IPS DF 6.9 (cell line): ENCODE measurements at regions not wholly inside any gene's neighbourhood (a gene's known extent, or its start where the extent isn't known, plus 50 kb on each side); places are given as distances from the start of the nearest gene placed in this dataset.

Experiments
- DNase-seq: peaks from one replicate; pipeline ENCODE4 v3.0.0-alpha.2; 2013; ENCODE audit warnings: low read depth, low spot score
- H3K27ac ChIP-seq: one replicate; pipeline ENCODE4 v1.5.1; 2013; ENCODE audit warnings: low read length, control low read depth
- H3K27me3 ChIP-seq: 2 replicates; pipeline ENCODE4 v1.6.1; 2013; ENCODE audit warnings: mild to moderate bottlenecking, low read length; ENCODE audit not compliant: control insufficient read depth, insufficient read depth
- H3K36me3 ChIP-seq: 2 replicates; pipeline ENCODE4 v1.6.1; 2013; ENCODE audit warnings: low read length; ENCODE audit not compliant: control insufficient read depth, insufficient read depth
- H3K4me1 ChIP-seq: 2 replicates; pipeline ENCODE4 v1.6.1; 2013; ENCODE audit warnings: low read length; ENCODE audit not compliant: control insufficient read depth, insufficient read depth
- H3K4me3 ChIP-seq: 2 replicates; pipeline ENCODE4 v1.5.1; 2013; ENCODE audit warnings: mild to moderate bottlenecking, low read length
- H3K9me3 ChIP-seq: 2 replicates; pipeline ENCODE4 v1.6.1; 2013; ENCODE audit warnings: low read length, inconsistent platforms; ENCODE audit not compliant: control insufficient read depth, insufficient read depth
- WGBS: extraction: QIAGEN DNeasy Blood & Tissue Kit; methylation state at CpG from one replicate; pipeline ENCODE4 v1.1.7; 2013; ENCODE audit warnings: mixed read lengths, missing lambda C conversion rate; ENCODE audit not compliant: insufficient read length, insufficient coverage; 5-methylcytosine and 5-hydroxymethylcytosine counted together

DNA sequence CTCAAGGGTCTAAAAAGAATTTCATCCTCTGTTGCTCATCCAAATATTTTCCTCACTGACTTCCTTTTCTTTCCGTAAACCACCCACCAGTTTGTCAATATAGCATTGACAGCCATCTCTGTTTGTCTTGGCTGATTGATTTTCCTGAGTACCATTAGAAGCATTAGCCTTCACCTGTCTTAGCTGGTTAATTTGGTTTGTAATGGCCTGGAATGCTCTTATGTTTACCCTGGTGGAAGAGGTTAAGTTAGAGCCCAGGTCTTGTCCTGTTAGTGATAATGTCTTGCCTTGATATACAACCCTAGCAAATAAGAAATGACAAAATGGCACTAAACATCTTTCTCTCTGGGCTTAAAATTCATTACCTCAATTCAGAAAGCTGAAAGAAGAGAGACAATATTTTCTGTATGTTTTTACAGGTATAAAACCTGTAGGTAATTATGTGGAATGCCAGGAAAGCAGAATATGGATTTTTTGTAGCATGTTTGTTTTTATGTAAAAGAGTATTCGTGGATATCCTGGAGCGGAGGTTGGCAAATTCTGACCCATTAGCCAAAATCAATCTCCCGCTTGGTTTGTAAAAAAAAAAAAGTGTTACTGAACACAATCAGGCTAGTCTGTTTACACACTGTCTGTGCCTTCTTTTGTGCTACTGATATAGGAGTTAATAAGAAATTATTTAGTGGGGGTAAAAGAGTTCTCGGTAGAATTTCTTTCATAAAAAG is 224.4 kb upstream of the DAAM1 start:
- H3K27ac ChIP-seq = no peak overlapping the region
- no peaks in the 10 kb centered on the region for H3K9me3 ChIP-seq
- H3K36me3 ChIP-seq = no peaks in the 10 kb centered on the region
- no CpG with 5 or more reads among the region's 5 CpGs for WGBS
- DNase-seq = no peak
- H3K4me3 ChIP-seq = no peak overlapping the region
- H3K4me1 ChIP-seq = no peaks in the 10 kb centered on the region
- no peaks in the 10 kb centered on the region for H3K27me3 ChIP-seq

DNA sequence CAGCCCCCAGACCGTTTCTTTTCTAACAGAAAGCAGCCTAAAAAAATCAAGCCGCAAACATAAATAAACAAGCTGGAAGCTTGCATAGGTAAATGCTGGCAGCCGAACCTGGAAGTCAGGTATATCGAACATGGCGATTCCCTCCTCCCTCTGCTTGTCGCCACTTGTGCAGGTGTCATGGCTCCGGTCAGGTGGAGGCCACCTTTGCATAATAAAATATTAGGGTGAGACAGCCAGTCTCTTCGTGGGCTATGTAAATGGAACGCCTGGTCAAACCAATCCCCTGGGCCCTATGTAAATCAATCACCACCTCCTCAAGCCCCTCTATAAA is 223.9 kb upstream of the DAAM1 start:
- no CpG with 5 or more reads among the region's 9 CpGs for WGBS

DNA sequence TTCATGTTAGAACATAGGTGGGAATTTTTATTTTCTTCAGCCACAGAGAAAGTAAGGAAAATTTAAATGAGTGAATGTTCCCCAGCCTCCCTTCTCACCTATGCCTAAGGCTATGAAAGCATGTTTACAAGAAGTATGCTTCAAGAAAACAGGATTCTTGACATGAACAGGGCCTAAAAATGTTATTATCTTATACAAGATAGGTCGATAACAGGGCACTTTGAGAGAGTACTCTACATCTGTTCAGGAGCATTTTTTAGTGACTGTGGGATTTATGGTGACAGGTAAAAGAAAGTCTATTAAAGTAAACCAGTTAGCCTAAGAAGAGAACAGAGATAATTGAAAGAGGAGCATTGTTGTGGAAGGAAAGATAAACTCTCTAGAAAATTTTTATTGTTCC is 222.9 kb upstream of the DAAM1 start:
- H3K4me1 ChIP-seq = peaks cover 7% of the 10 kb centered on the region
- no peaks in the 10 kb centered on the region for H3K27me3 ChIP-seq
- no peaks in the 10 kb centered on the region for H3K9me3 ChIP-seq
- H3K36me3 ChIP-seq = no peaks in the 10 kb centered on the region
- H3K4me3 ChIP-seq = no peak overlapping the region
- no CpG with 5 or more reads among the region's 1 CpG for WGBS
- DNase-seq = no peak
- no peak overlapping the region for H3K27ac ChIP-seq

More for the DNA sequence above, 223.9 kb upstream of the DAAM1 start:
- H3K27me3 ChIP-seq = no peaks in the 10 kb centered on the region
- no peaks in the 10 kb centered on the region for H3K36me3 ChIP-seq
- DNase-seq = no peak
- H3K9me3 ChIP-seq = no peaks in the 10 kb centered on the region
- H3K4me3 ChIP-seq = no peak overlapping the region
- no peak overlapping the region for H3K27ac ChIP-seq
- H3K4me1 ChIP-seq = no peaks in the 10 kb centered on the region

DNA sequence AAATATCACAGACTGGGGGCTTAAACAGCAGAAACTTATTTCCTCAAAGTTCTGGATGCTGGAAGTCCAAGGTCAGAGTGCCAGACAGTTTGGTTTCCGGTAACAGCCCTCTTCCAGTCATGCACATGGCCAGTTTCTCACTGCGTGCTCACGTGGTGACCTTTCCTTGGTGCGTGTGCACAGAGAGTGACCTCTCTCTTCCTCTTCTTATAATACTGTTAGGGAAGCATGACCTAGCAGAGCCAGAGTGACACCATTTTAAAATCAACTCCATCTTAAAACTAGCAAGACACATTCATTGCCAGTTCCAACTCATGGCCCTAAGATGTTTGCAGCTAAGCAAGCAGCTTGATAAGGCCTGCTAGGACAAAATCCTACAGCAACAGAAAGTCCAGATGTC is 221.5 kb upstream of the DAAM1 start:
- no peaks in the 10 kb centered on the region for H3K27me3 ChIP-seq
- H3K9me3 ChIP-seq = no peaks in the 10 kb centered on the region
- H3K4me3 ChIP-seq = no peak overlapping the region
- DNase-seq = no peak
- H3K4me1 ChIP-seq = peaks cover 7% of the 10 kb centered on the region
- no peak overlapping the region for H3K27ac ChIP-seq
- no peaks in the 10 kb centered on the region for H3K36me3 ChIP-seq
- no CpG with 5 or more reads among the region's 4 CpGs for WGBS

DNA sequence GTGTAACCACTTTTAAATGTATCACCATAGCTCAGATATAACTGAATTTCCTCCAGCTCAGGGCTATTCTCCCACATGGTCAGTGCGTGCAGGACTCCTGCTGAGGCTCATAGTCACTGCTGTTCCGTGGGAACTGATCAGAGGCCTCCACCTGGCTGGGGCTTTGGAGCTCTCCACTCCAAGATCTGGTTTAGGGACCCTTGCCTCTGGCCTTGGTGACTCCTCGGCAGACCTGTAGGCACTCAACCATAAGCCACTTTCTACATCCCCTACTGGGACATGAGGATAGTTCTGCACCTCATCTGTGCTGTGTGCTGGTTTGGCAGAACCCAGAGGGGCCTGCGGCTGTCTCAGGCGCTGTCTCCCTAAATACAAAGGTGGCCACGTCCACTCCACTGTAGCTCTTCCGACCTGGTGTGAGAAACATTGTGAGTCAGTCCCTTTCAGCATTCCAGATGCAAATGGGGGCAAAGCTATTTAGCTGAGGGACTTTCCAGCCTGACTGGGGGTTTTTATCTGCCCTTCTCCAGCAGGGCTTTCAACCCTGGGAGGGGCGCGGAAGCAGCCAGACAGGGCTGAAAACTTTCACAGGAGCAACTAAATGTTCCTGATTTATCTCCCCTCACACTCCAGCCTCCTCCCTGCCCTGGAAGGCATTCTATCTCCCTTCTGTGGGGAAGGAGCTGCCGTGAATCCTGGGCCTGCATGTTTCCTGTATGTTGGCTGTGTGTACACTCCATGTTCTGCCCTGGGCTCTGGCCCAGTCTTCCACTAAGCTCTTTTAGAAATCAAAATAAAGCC is 218.3 kb upstream of the DAAM1 start:
- peaks cover 7% of the 10 kb centered on the region for H3K4me1 ChIP-seq
- WGBS = no CpG with 5 or more reads among the region's 10 CpGs
- H3K36me3 ChIP-seq = no peaks in the 10 kb centered on the region
- no peak overlapping the region for H3K4me3 ChIP-seq
- no peak overlapping the region for H3K27ac ChIP-seq
- H3K9me3 ChIP-seq = no peaks in the 10 kb centered on the region
- H3K27me3 ChIP-seq = no peaks in the 10 kb centered on the region
- DNase-seq = no peak

DNA sequence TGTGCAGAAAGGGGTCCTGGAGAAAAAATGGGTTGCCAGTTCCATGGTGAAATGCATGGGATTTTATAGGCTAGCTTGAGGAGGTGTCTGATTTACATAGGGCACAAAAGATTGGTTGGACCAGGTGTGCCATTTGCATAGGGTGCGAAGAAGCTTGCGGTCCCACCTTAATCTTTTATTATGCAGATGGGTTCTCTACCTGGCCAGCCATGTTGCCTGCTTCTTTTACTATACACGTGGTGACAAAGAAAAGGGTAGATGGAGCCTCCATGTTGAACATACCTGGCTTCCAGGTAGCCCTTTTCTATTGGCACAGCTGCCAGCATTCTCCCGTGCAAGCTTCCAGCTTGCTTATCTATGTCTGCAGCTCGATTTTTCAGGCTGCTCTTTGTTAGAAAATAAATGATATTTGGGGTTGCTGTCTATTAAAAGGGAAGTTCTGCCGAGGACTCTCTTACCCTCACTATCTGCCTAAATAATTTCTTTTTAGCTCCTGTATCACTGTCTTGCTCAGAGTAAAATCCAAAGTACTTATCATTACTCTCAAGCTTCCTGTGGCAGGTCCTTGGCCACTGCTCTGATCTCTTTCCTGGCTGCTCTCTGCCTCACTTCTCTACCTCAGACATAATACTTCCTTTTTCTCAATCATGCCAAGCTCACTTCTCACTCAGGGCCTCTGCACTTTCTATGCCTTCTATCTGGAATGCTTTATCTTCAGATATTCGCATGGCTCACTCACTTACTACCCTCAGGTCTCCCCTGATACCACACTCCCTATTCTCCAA is 216.0 kb upstream of the DAAM1 start:
- DNase-seq = no peak
- Histone ChIP-seq H3K27ac (no peak overlapping the region), H3K27me3 (no peaks in the 10 kb centered on the region), H3K4me1 (peaks cover 7% of the 10 kb centered on the region), H3K9me3 (no peaks in the 10 kb centered on the region), H3K36me3 (no peaks in the 10 kb centered on the region), H3K4me3 (no peak overlapping the region)
- no CpG with 5 or more reads among the region's 7 CpGs for WGBS

DNA sequence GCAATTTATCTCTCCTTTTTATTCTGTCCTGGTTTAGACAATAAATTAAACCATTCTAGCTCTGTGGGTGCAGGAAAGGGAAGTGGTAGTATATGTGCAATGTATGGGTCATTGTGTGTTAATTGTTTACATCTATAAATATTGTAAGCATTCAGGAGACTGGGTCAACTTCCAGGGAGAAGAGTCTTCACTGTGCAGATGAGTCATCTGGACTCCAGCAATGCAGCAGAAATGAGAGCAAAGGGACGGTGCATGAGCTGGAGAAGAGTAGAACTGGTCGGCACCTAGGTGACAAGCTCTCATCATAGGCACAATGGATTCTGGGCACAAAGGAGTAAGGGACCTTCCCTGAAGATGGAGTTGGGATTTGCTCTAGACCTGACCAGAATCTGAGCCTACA is 211.1 kb upstream of the DAAM1 start:
- WGBS = no CpG with 5 or more reads among the region's 2 CpGs
- H3K27me3 ChIP-seq = no peaks in the 10 kb centered on the region
- no peaks in the 10 kb centered on the region for H3K9me3 ChIP-seq
- H3K36me3 ChIP-seq = no peaks in the 10 kb centered on the region
- H3K4me3 ChIP-seq = no peak overlapping the region
- no peaks in the 10 kb centered on the region for H3K4me1 ChIP-seq
- no peak for DNase-seq
- H3K27ac ChIP-seq = no peak overlapping the region

DNA sequence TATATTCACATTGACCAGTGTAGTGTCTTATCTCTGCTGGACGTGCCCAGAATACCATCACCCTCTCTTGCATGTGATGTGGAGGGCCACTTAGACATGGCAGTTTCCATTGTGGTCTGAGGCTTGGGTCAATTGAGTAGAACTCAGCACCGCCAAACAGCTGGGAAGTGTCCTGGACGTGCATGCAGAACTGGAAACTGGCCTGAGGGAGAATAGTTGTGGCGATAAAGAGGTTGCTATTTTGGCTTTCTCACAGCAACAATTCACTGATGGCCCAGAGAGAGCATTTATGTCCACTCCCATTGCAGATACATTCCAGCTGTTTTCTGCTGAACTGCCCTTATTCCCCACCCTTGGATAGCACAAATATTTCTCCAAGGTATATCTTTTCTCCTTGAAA is 210.1 kb upstream of the DAAM1 start:
- Histone ChIP-seq H3K4me1 (no peaks in the 10 kb centered on the region), H3K9me3 (no peaks in the 10 kb centered on the region), H3K36me3 (no peaks in the 10 kb centered on the region), H3K27ac (no peak overlapping the region), H3K4me3 (no peak overlapping the region), H3K27me3 (no peaks in the 10 kb centered on the region)
- DNase-seq = no peak
- WGBS = no CpG with 5 or more reads among the region's 4 CpGs

DNA sequence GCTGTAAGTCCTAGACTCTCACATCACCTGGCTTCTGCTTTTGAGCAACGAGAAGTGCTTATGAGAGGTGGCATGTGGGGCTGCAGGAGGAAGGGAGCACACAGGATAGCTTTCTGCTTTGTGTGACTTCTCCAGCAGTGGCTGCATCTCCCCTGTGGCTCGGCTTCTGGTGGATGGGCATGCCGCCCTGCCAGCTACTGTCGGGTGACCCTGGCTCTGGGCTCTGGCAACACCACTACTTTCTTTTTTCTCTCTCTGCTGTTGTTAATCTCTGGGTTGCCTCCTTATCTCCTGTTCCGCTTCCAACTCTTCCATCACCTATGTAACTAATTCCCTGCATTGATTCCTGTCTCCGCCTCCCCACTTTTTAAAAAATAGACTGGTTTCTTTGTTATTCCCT is 209.1 kb upstream of the DAAM1 start:
- no peak for DNase-seq
- Histone ChIP-seq H3K4me3 (no peak overlapping the region), H3K36me3 (no peaks in the 10 kb centered on the region), H3K27ac (no peak overlapping the region), H3K9me3 (no peaks in the 10 kb centered on the region), H3K4me1 (no peaks in the 10 kb centered on the region), H3K27me3 (no peaks in the 10 kb centered on the region)
- WGBS = no CpG with 5 or more reads among the region's 6 CpGs

DNA sequence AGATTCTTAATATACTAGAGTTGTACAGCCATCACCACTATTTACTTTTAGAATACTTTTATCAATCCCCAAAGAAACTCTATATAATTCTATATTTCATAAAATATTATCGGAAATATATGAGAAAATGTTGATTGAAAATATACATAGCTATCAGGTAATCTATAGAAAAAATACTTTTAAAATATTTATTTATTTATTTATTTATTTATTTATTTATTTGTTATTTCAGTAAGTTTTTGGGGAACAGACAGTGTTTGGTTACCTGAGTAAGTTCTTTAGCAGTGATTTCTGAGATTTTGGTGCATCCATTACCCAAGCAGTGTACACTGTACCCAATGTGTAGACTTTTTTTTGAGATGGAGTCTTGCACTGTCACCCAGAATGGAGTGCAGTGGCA is 206.6 kb upstream of the DAAM1 start:
- no CpG with 5 or more reads among the region's 1 CpG for WGBS
- H3K27ac ChIP-seq = no peak overlapping the region
- no peak for DNase-seq
- H3K36me3 ChIP-seq = no peaks in the 10 kb centered on the region
- no peak overlapping the region for H3K4me3 ChIP-seq
- no peaks in the 10 kb centered on the region for H3K4me1 ChIP-seq
- H3K27me3 ChIP-seq = no peaks in the 10 kb centered on the region
- H3K9me3 ChIP-seq = no peaks in the 10 kb centered on the region
